PC-3 (cell line): ENCODE measurements at regions not wholly inside any gene's neighbourhood (a gene's known extent, or its start where the extent isn't known, plus 50 kb on each side); places are given as distances from the start of the nearest gene placed in this dataset.

Source experiments
- ATAC-seq: fragments of 200-7000 bp; cut with Tn5 transposase; 2 replicates; pipeline ENCODE4 v1.9.1; 2020; ENCODE audit warnings: mild to moderate bottlenecking, moderate library complexity
- BruUV-seq: library from RNA; stranded (reverse); fragments of 400-500 nt; replicated peaks from 2 replicates; lab custom pipeline; 2021; lab: Mats Ljungman, UMichigan
- CTCF ChIA-PET: fragments of 300-600 bp; sonication (Branson Sonifier 250); formaldehyde crosslinking; loops from one replicate; lab custom pipeline; 2022; ENCODE audit warnings: antibody characterized with exemption; lab: Charles Lee
- POLR2A ChIA-PET: fragments of 300-600 bp; sonication (Branson Sonifier 250); formaldehyde crosslinking; loops from one replicate; lab custom pipeline; 2022; ENCODE audit warnings: antibody characterized with exemption; ENCODE audit not compliant: unreplicated experiment; lab: Charles Lee
- DNase-seq: peaks from one replicate; pipeline ENCODE4 v3.0.0-alpha.2; 2015
- H2AFZ ChIP-seq: fragments of 300-600 bp; sonication (generic); 2 replicates; pipeline ENCODE4 v1.6.0; 2016; ENCODE audit warnings: antibody characterized with exemption, low read length
- H3F3A ChIP-seq: fragments of 300-600 bp; sonication (generic); one replicate; pipeline ENCODE4 v1.6.0; 2017; ENCODE audit warnings: antibody characterized with exemption, low read length, control low read depth, mild to moderate bottlenecking; ENCODE audit not compliant: unreplicated experiment
- H3K27ac ChIP-seq: fragments of 300-600 bp; sonication (generic); 2 replicates; pipeline ENCODE4 v1.5.1; 2016; ENCODE audit warnings: mild to moderate bottlenecking, low read length
- H3K27me3 ChIP-seq: fragments of 300-600 bp; sonication (generic); 2 replicates; pipeline ENCODE4 v1.6.1; 2016; ENCODE audit warnings: low read length, mixed read lengths
- H3K36me3 ChIP-seq: fragments of 300-600 bp; sonication (generic); 2 replicates; pipeline ENCODE4 v1.6.1; 2016; ENCODE audit warnings: low read depth, mixed run types, low read length, mixed read lengths
- H3K4me1 ChIP-seq: fragments of 300-600 bp; sonication (generic); 2 replicates; pipeline ENCODE4 v1.5.1; 2016; ENCODE audit warnings: low read length; ENCODE audit not compliant: insufficient read depth
- H3K4me2 ChIP-seq: fragments of 300-600 bp; sonication (generic); 2 replicates; pipeline ENCODE4 v1.6.0; 2016; ENCODE audit warnings: low read length
- H3K4me3 ChIP-seq: fragments of 300-600 bp; sonication (generic); 2 replicates; pipeline ENCODE4 v1.5.1; 2016; ENCODE audit warnings: mild to moderate bottlenecking, low read length, mixed read lengths
- H3K79me2 ChIP-seq: fragments of 300-600 bp; sonication (generic); 2 replicates; pipeline ENCODE4 v1.6.1; 2017; ENCODE audit warnings: low read length, mixed read lengths
- H3K9ac ChIP-seq: fragments of 300-600 bp; sonication (generic); 2 replicates; pipeline ENCODE4 v1.6.0; 2016; ENCODE audit warnings: mild to moderate bottlenecking, low read length
- H3K9me2 ChIP-seq: fragments of 300-600 bp; sonication (generic); replicated peaks from 2 replicates; pipeline ENCODE4 v1.6.1; 2016; ENCODE audit warnings: mixed run types, low read length, mixed read lengths
- H3K9me3 ChIP-seq: fragments of 300-600 bp; sonication (generic); 2 replicates; pipeline ENCODE4 v1.6.1; 2016; ENCODE audit warnings: low read length, mixed read lengths
- H4K20me1 ChIP-seq: fragments of 300-600 bp; sonication (generic); 2 replicates; pipeline ENCODE4 v1.6.1; 2016; ENCODE audit warnings: low read length, mixed read lengths
- EZH2 ChIP-seq: fragments of 300-600 bp; sonication (generic); IDR thresholded peaks from one replicate; pipeline ENCODE4 v1.6.1; 2017; ENCODE audit warnings: antibody characterized with exemption, mild to moderate bottlenecking, low read length; ENCODE audit not compliant: unreplicated experiment
- EZH2phosphoT487 ChIP-seq: fragments of 300-600 bp; sonication (generic); IDR thresholded peaks from 2 replicates; pipeline ENCODE4 v1.6.1; 2018; ENCODE audit warnings: mild to moderate bottlenecking, antibody characterized with exemption, low read length, borderline replicate concordance
- intact Hi-C: fragments of 100-400 bp; cut with micrococcal nuclease; formaldehyde crosslinking; loops from 2 replicates; pipeline ENCODE4 v1.9.0; 2023
- TF ChIP-seq, protein P1 (sequence below): fragments of 300-600 bp; sonication (generic); conservative IDR thresholded peaks from 2 replicates; pipeline ENCODE4 v1.5.1; 2017; ENCODE audit warnings: antibody characterized with exemption, low read depth, mild to moderate bottlenecking, low read length

DNA sequence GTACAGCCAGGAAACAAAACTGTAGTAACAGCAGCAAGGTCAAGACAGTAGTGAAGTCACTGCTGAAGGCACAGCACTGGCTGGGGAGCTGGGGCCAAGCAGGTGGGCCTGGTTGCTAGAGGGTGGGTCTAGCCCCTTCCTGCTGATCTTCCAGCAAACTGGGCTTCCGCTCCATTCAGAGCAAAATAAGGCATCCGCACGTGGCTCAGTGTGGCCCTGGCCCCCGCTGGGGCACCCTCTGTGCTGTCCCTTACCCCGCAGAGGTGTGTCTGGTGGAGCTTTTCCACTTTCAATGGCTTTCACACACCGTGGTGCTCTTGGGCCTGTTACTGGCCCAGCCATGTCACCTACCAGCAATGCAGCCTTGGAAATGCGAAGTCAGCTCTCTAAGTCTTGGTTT is 162.4 kb upstream of the B3GAT1 start:
- Histone ChIP-seq H3F3A (no peaks in the 10 kb centered on the region), H3K4me2 (no peak overlapping the region), H3K4me1 (no peaks in the 10 kb centered on the region), H3K79me2 (no peaks in the 10 kb centered on the region), H3K9me2 (no peaks in the 10 kb centered on the region), H2AFZ (no peak overlapping the region), H3K4me3 (no peak overlapping the region), H3K27ac (no peak overlapping the region), H3K9me3 (no peaks in the 10 kb centered on the region), H3K27me3 (peaks cover 64% of the 10 kb centered on the region), H3K9ac (no peak overlapping the region), H4K20me1 (no peaks in the 10 kb centered on the region), H3K36me3 (no peaks in the 10 kb centered on the region)
- intact Hi-C loops, result no loop called here
- TF ChIP-seq, protein P1, sequence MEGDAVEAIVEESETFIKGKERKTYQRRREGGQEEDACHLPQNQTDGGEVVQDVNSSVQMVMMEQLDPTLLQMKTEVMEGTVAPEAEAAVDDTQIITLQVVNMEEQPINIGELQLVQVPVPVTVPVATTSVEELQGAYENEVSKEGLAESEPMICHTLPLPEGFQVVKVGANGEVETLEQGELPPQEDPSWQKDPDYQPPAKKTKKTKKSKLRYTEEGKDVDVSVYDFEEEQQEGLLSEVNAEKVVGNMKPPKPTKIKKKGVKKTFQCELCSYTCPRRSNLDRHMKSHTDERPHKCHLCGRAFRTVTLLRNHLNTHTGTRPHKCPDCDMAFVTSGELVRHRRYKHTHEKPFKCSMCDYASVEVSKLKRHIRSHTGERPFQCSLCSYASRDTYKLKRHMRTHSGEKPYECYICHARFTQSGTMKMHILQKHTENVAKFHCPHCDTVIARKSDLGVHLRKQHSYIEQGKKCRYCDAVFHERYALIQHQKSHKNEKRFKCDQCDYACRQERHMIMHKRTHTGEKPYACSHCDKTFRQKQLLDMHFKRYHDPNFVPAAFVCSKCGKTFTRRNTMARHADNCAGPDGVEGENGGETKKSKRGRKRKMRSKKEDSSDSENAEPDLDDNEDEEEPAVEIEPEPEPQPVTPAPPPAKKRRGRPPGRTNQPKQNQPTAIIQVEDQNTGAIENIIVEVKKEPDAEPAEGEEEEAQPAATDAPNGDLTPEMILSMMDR, result no peak
- TF ChIP-seq EZH2 (no peak), EZH2phosphoT487 (no peak)
- DNase-seq (no peak), ATAC-seq (no peak)
- CTCF ChIA-PET, result no interaction called here
- POLR2A ChIA-PET, result no interaction called here
- no TSS peak for BruUV-seq

DNA sequence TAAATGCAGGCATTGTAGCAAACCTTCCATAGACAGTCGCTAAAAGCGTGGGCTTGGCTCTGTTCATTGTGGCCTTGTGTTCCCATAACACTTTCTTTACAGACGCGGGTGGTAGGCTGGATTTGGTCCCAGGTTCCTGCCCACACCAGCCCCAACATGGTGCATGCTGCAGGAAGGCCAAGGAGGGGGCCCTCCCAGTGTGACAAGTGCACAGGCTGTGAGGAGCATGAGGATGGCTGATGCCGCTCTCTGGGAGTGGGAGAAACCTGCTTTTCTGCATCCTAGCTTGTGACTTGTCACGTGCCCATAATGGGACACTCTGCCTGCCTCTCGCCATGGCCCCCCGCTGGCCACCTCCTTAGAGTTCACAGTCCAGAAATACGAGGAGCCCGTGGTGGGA is 161.8 kb upstream of the B3GAT1 start:
- no peak for DNase-seq
- Histone ChIP-seq H4K20me1 (no peaks in the 10 kb centered on the region), H3K79me2 (no peaks in the 10 kb centered on the region), H3K9me3 (no peaks in the 10 kb centered on the region), H2AFZ (no peak overlapping the region), H3K36me3 (no peaks in the 10 kb centered on the region), H3K27ac (no peak overlapping the region), H3K9me2 (no peaks in the 10 kb centered on the region), H3F3A (no peaks in the 10 kb centered on the region), H3K4me3 (no peak overlapping the region), H3K27me3 (peaks cover 64% of the 10 kb centered on the region), H3K4me1 (no peaks in the 10 kb centered on the region), H3K4me2 (no peak overlapping the region), H3K9ac (no peak overlapping the region)
- CTCF ChIA-PET, result no interaction called here
- BruUV-seq, result no TSS peak
- no peak for TF ChIP-seq EZH2phosphoT487
- no peak for TF ChIP-seq EZH2
- TF ChIP-seq, protein P1, result no peak
- intact Hi-C loops, result no loop called here
- ATAC-seq, result no peak
- POLR2A ChIA-PET, result no interaction called here

DNA sequence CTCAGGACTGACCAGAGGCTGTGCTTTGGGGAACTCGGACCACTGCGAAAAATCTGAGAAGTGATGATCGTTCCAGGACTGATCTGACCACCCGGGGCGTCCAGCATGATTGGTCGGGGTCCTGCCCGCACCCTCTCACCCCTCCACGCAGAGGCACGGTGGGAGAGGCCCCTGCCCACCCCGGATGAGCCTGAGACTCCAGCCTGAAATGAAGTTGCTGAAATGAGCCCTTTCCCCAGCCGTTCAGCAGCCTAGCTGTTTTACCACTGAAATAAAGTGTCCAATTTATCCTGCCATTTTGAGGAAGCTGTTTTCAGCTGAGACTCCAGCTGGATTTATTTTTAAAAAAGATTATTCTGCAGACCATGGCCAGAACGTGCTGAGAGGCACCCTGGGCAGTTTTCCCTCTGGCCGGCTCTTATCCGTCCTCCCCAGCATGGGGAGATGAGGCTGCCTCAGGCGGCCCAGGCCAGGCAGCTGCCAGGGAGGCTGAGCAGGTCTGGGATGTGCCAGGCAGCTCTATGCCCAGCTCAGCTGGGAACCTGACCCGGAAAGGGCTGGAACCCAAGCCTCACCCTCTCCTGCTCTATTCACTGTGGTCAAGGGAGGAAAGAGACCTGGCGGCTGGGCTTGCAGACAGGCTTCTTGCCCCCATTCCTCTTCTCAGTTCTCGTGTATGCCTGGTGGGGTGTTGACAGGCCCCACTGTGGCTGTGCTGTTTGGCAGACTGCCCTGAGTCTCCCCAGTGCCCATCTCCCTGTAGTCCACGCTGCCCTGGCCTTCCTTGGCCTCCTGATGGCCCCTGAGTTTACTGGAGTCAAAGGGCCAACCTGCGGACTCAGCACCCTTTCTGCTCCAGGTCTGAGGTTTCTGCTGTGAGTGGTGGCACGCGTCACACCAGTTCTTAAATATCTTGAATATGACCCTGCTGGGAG is 161.0 kb upstream of the B3GAT1 start:
- peaks cover 64% of the 10 kb centered on the region for H3K27me3 ChIP-seq
- no peaks in the 10 kb centered on the region for H3F3A ChIP-seq
- H3K9me3 ChIP-seq, result 0 out of 2 replicates have a peak, but pooled peaks cover 4% of the 10 kb centered on the region
- H2AFZ ChIP-seq, result no peak overlapping the region
- H3K27ac ChIP-seq, result no peak overlapping the region
- ChIA-PET POLR2A (no interaction called here), CTCF (no interaction called here)
- no peaks in the 10 kb centered on the region for H3K4me1 ChIP-seq
- BruUV-seq, result no TSS peak
- no peaks in the 10 kb centered on the region for H3K9me2 ChIP-seq
- ATAC-seq (no peak), DNase-seq (no peak)
- H3K4me3 ChIP-seq, result no peak overlapping the region
- TF ChIP-seq EZH2, result no peak
- no peak for TF ChIP-seq EZH2phosphoT487
- TF ChIP-seq, protein P1, result no peak
- no peaks in the 10 kb centered on the region for H3K36me3 ChIP-seq
- no peaks in the 10 kb centered on the region for H3K79me2 ChIP-seq
- intact Hi-C loops, result no loop called here
- no peak overlapping the region for H3K4me2 ChIP-seq
- no peak overlapping the region for H3K9ac ChIP-seq
- H4K20me1 ChIP-seq, result no peaks in the 10 kb centered on the region
